ENCODE measurements at regions not wholly inside any gene's neighbourhood (a gene's known extent, or its start where the extent isn't known, plus 50 kb on each side); places are given as distances from the start of the nearest gene placed in this dataset.
"Not testable (repeated sequence)": the region's sequence is repeated elsewhere in the genome, so short reads cannot be mapped to it uniquely, and the experiment has no call there.

GRCh38 chr3:90092994-90093393, 985.6 kb downstream of the EPHA3 start:
- Mint-ChIP-seq H3K27ac (no peak overlapping the region), H3K27me3 (no peaks in the 10 kb centered on the region)
- no peak for DNase-seq

DNA sequence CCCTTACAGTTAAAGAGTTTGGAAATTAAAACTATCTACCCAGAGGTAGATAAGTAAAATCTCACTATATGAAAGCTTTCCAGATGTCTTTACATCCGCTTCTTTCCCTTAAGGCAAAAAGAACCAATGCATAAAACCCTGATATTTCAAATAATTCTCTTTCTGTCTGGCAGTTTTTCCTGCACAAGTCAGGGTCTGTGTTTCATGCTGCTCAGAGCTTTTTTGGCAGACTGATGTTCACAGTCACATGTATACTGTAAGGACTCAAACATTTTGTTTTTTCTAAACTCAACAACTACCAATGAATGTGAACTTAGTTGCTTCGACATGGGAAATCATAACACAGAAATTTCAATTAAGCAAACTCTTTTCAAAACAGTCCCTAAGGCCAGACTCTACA, 988.4 kb downstream of the EPHA3 start:
- DNase-seq = no peak
- Mint-ChIP-seq H3K4me1 (no peaks in the 10 kb centered on the region), H3K27me3 (no peaks in the 10 kb centered on the region), H3K36me3 (no peaks in the 10 kb centered on the region), H3K9me3 (peaks cover 0 to 2% of the 10 kb centered on the region in 2 donors), H3K4me3 (no peak overlapping the region), H3K27ac (no peak overlapping the region)
- no peak for ATAC-seq (replicated peaks)

More at GRCh38 chr3:90092994-90093393, 985.6 kb downstream of the EPHA3 start:
- H3K36me3 Mint-ChIP-seq = no peaks in the 10 kb centered on the region
- H3K9me3 Mint-ChIP-seq = peaks cover 0 to under 1% of the 10 kb centered on the region in 2 donors
- ATAC-seq (replicated peaks) = peak in 1 of 2 donors; percentile 33
- no peaks in the 10 kb centered on the region for H3K4me1 Mint-ChIP-seq
- no peak overlapping the region for H3K4me3 Mint-ChIP-seq

GRCh38 chr3:90099493-90099892, 992.1 kb downstream of the EPHA3 start:
- ATAC-seq (replicated peaks) = no peak
- H3K9me3 Mint-ChIP-seq = peaks cover 0 to 4% of the 10 kb centered on the region in 2 donors
- no peak overlapping the region for H3K27ac Mint-ChIP-seq
- H3K36me3 Mint-ChIP-seq = no peaks in the 10 kb centered on the region
- DNase-seq = no peak
- no peaks in the 10 kb centered on the region for H3K27me3 Mint-ChIP-seq
- H3K4me3 Mint-ChIP-seq = no peak overlapping the region
- no peaks in the 10 kb centered on the region for H3K4me1 Mint-ChIP-seq

DNA sequence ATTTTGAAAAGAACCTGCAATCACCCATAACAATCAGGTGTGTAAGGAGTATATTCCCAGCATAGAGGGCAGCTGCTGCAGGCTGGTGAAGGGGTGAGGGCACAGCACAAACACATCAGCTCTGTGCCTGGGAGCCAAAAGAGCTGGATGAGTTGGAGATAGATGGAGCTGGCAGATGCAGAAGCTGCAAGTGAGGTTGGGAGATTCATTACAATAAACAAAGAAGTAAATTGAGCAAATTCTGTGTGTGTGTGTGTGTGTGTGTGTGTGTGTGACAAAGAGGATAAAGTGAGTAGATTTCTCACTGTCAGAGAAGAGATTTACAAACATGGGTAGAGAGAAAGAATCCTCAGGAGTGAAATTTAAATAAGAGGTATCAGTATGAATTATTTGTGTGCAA, 994.7 kb downstream of the EPHA3 start:
- H3K9me3 Mint-ChIP-seq = peaks cover 0 to 7% of the 10 kb centered on the region in 2 donors
- H3K36me3 Mint-ChIP-seq = no peaks in the 10 kb centered on the region
- no peak for ATAC-seq (replicated peaks)
- no peak for DNase-seq
- H3K4me3 Mint-ChIP-seq = no peak overlapping the region
- no peak overlapping the region for H3K27ac Mint-ChIP-seq
- H3K4me1 Mint-ChIP-seq = no peaks in the 10 kb centered on the region
- no peaks in the 10 kb centered on the region for H3K27me3 Mint-ChIP-seq

DNA sequence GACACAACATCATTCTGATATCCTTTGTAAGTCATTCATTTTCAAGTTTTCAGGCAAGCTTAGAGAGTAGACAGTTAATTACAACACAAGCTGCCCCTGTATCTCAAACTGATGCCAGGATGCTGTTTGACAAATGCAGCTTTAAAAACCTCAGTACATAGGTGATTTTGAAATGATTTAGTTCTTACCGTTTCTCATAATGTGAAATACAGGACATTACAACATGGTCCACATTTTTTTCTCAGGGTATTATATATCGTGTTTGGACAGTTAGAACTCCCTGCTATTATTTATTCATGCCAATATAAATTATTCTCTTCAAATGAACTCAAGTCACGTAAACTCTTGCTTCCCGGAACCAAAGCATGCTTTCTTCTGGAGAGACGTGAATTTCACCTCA, 1013.9 kb downstream of the EPHA3 start:
- H3K36me3 Mint-ChIP-seq = no peaks in the 10 kb centered on the region
- H3K4me1 Mint-ChIP-seq = no peaks in the 10 kb centered on the region
- H3K9me3 Mint-ChIP-seq = peaks cover 2 to 4% of the 10 kb centered on the region in 2 donors
- no peak for DNase-seq
- no peaks in the 10 kb centered on the region for H3K27me3 Mint-ChIP-seq
- no peak overlapping the region for H3K27ac Mint-ChIP-seq
- ATAC-seq (replicated peaks) = no peak
- H3K4me3 Mint-ChIP-seq = no peak overlapping the region

DNA sequence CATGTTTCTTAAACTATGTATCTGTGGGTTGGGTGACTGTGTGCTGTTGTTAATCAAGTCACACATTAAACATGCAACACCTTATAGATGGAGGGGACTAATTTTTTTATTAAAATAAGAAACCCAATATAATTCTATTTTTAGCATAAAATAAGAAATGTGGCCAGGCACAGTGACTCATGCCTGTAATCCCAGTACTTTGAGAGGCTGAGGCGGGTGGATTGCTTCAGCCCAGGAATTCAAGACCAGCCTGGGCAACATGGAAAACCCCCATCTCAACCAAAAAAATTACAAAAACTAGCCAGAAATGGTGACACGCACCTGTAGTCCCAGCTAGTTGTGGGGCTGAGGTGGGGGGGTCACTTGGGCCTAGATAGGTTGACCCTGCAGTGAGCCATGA, 1021.0 kb downstream of the EPHA3 start:
- H3K27ac Mint-ChIP-seq = no peak overlapping the region
- ATAC-seq (replicated peaks) (no peak), DNase-seq (no peak)
- peaks cover 9 to 10% of the 10 kb centered on the region in 2 donors for H3K9me3 Mint-ChIP-seq
- H3K36me3 Mint-ChIP-seq = no peaks in the 10 kb centered on the region
- H3K4me3 Mint-ChIP-seq = no peak overlapping the region
- no peaks in the 10 kb centered on the region for H3K27me3 Mint-ChIP-seq
- no peaks in the 10 kb centered on the region for H3K4me1 Mint-ChIP-seq

- Mint-ChIP-seq H3K27me3 (no peaks in the 10 kb centered on the region), H3K4me3 (no peak overlapping the region), H3K9me3 (peaks cover 9 to 10% of the 10 kb centered on the region in 2 donors), H3K27ac (no peak overlapping the region), H3K36me3 (no peaks in the 10 kb centered on the region), H3K4me1 (no peaks in the 10 kb centered on the region)
- ATAC-seq (replicated peaks) (no peak), DNase-seq (no peak)
Observed at GRCh38 chr3:90129730-90130129, 1022.3 kb downstream of the EPHA3 start.

GRCh38 chr3:90132197-90132596, 1024.8 kb downstream of the EPHA3 start:
- peaks cover 0 to 1% of the 10 kb centered on the region in 2 donors for H3K9me3 Mint-ChIP-seq
- ATAC-seq (replicated peaks) (no peak), DNase-seq (no peak)
- no peak overlapping the region for H3K27ac Mint-ChIP-seq
- H3K36me3 Mint-ChIP-seq = no peaks in the 10 kb centered on the region
- no peak overlapping the region for H3K4me3 Mint-ChIP-seq
- H3K27me3 Mint-ChIP-seq = no peaks in the 10 kb centered on the region
- no peaks in the 10 kb centered on the region for H3K4me1 Mint-ChIP-seq

DNA sequence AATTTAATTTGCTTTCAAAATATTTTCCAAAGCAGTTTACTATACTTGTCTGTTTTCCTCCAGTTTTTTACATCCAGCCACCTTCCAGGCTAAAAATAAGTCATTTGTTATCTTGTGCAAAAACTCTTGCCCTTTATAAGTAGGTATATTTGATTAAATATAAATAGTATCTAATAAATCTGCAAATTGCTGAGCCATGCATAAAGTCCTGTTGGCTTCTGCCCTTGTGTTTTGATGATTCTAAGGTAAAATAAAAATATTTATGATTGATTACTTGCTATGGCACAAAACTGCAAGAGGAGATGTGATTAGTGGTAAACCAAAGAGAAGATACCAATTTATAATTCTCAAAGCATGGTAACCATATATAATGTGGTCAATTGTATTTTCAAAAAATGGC, 1026.7 kb downstream of the EPHA3 start:
- Mint-ChIP-seq H3K4me1 (no peaks in the 10 kb centered on the region), H3K27ac (no peak overlapping the region), H3K36me3 (no peaks in the 10 kb centered on the region), H3K4me3 (no peak overlapping the region), H3K9me3 (no peaks in the 10 kb centered on the region), H3K27me3 (no peaks in the 10 kb centered on the region)
- ATAC-seq (replicated peaks) (no peak), DNase-seq (no peak)

DNA sequence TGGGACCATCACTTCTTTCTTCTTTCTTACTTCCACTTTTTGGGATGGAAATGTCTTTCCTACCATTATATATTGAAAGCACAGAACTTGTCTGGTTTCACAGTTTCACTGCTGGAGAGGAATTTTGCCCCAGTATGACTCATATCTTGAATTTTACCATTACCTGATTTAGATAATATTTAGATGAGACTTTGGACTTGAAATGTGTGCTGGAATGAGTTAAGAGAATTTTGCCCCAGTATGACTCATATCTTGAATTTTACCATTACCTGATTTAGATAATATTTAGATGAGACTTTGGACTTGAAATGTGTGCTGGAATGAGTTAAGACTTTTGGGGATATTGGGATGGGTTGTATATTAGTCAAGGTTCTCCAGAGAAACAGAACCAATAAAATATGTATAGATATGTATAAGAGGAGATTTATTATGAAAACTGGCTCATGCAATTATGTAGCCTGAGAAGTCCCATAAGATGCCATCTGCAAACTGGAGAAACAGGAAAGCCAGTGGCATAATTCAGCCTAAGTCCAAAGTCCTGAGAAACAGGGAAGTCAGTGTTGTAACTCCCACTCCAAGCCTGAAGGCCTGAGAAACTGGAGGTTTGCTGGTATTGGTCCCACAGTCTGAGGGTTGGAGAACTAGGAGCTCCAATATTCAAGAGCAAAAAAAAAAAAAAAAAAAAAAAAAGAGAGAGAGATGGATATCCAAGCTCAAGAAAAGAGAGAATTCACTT, 1029.2 kb downstream of the EPHA3 start:
- no peaks in the 10 kb centered on the region for H3K36me3 Mint-ChIP-seq
- no peak overlapping the region for H3K27ac Mint-ChIP-seq
- DNase-seq (no peak), ATAC-seq (replicated peaks) (no peak)
- H3K9me3 Mint-ChIP-seq = no peaks in the 10 kb centered on the region
- no peaks in the 10 kb centered on the region for H3K27me3 Mint-ChIP-seq
- no peak overlapping the region for H3K4me3 Mint-ChIP-seq
- H3K4me1 Mint-ChIP-seq = no peaks in the 10 kb centered on the region

DNA sequence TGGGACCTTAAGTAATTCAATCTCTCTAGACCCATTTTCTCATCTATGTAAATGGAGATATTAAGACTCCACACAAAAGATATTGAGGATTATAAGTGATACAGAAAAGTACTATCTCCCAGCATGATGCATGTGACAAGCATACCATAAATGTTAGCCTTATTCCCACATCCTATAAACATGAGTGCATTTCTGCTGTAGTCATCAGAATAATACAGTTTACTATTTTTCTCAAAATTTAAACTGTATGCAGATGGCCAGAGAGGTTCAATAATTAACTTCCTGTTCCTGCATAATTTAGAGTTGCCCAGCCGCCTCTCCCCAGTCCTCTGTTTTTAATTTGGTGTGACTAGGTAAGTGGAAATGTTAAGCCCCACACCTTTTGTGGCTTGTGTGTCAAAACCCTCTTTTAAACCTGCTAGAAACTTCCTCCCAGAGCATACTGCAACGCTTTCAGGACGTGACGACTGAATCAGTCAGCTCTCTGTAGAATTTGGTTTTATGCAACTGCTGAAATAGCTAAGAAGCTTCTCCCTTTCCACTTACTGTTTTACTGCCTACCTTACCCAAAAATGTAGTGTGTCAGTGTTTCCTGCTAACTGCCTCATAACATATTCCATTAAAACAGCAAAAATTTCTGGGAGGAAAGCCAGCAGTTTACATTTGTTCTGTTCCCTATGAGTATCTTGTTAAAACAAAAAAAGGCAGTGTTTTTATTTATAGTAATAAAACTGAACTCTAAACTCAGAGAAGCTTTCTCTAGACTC, 1037.9 kb downstream of the EPHA3 start:
- H3K4me3 Mint-ChIP-seq = no peak overlapping the region
- peaks cover 0 to 2% of the 10 kb centered on the region in 2 donors for H3K9me3 Mint-ChIP-seq
- DNase-seq = no peak
- no peaks in the 10 kb centered on the region for H3K27me3 Mint-ChIP-seq
- ATAC-seq (replicated peaks) = no peak
- H3K36me3 Mint-ChIP-seq = no peaks in the 10 kb centered on the region
- H3K27ac Mint-ChIP-seq = no peak overlapping the region
- no peaks in the 10 kb centered on the region for H3K4me1 Mint-ChIP-seq

DNA sequence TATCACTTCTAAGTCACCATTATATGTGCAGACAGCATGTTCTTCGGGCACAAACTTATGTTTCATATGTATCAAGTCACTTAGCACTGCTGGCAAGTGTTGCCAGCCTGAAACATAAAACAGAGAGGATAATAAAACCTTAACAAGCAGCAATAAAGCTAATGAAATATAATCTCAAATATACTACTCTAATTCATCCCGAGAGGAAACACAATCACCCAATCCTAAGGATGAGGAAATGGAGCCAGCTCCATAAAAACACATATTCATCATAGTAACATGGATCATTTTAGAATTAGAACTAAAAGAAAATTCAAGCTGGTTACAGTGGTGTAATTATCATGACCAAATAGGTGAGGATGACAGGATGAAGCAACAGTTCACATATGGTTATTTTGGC, 1072.7 kb downstream of the EPHA3 start:
- no peak for DNase-seq
- H3K27me3 Mint-ChIP-seq = no peaks in the 10 kb centered on the region

DNA sequence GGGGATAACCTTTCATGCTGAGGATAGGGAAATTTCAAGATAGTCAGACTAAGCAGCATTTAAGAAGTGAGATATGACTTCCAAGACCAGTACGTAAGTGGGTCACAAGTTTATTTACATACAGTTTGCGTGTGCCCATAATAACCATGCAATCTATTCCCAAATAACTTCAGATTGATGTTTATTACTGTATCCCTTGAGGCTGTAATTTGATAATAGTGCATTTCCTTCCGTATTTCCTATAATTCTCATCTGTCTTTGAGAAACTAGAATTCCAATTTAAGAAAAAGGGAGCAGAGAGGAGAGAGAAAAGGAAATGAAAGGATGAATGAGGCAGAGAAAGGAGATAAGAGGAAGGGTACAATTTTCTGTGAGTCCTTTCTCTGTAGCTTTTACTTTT, 1073.1 kb downstream of the EPHA3 start:
- ATAC-seq (replicated peaks) (no peak), DNase-seq (no peak)
- no peaks in the 10 kb centered on the region for H3K36me3 Mint-ChIP-seq
- no peaks in the 10 kb centered on the region for H3K27me3 Mint-ChIP-seq
- no peak overlapping the region for H3K4me3 Mint-ChIP-seq
- H3K9me3 Mint-ChIP-seq = no peaks in the 10 kb centered on the region
- H3K4me1 Mint-ChIP-seq = no peaks in the 10 kb centered on the region
- no peak overlapping the region for H3K27ac Mint-ChIP-seq

More for the DNA sequence above, 1072.7 kb downstream of the EPHA3 start:
- no peak overlapping the region for H3K27ac Mint-ChIP-seq
- no peaks in the 10 kb centered on the region for H3K36me3 Mint-ChIP-seq
- no peak for ATAC-seq (replicated peaks)
- no peak overlapping the region for H3K4me3 Mint-ChIP-seq
- no peaks in the 10 kb centered on the region for H3K9me3 Mint-ChIP-seq
- no peaks in the 10 kb centered on the region for H3K4me1 Mint-ChIP-seq

GRCh38 chr3:90182291-90182976, 1075.0 kb downstream of the EPHA3 start:
- not testable (repeated sequence) for H3K9me3 Mint-ChIP-seq, DNase-seq, H3K36me3 Mint-ChIP-seq, H3K27ac Mint-ChIP-seq, H3K4me1 Mint-ChIP-seq, H3K27me3 Mint-ChIP-seq
- ATAC-seq (replicated peaks) = peak; percentile 73 to 75
- peak overlapping the region; percentile 64 to 73 for H3K4me3 Mint-ChIP-seq

DNA sequence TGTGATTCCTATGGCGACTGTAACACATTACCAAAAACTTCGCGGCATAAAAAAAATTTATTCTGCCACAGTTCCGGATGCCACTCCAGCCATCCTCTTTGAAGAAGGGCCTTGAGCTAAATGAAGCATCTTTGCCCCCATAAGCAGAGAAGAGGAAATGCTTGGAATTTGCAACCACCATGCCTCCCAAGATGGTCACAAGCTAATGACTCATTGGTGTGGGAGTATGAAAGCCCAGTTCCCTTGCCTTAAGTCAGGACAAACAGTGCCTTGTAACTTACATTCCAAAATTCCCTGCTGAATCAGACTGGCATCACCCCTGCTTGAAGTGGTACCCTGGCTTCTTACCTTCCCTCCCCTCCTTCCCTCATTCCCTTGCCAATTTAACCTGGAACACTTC, 1077.4 kb downstream of the EPHA3 start:
- no peak overlapping the region for H3K4me3 Mint-ChIP-seq

More for the DNA sequence above, 1077.4 kb downstream of the EPHA3 start:
- Mint-ChIP-seq H3K27ac (no peak overlapping the region), H3K9me3 (no peaks in the 10 kb centered on the region), H3K27me3 (no peaks in the 10 kb centered on the region), H3K4me1 (no peaks in the 10 kb centered on the region), H3K36me3 (no peaks in the 10 kb centered on the region)
- DNase-seq = no peak
- ATAC-seq (replicated peaks) = no peak

Data from stimulated activated naive B cell treated with anti-CD40 and anti-IgM and Interleukin-4, amounts not matched to agents 10 μg/mL and 1 μg/mL and 100 μg/mL, for 72 hours (primary cell).